ENCODE measurements at regions not wholly inside any gene's neighbourhood (a gene's known extent, or its start where the extent isn't known, plus 50 kb on each side); places are given as distances from the start of the nearest gene placed in this dataset.

- TF ChIP-seq CTCF (conservative IDR thresholded peaks at IDR 0.05; ENCODE audit: low read depth in 2 of 2) (no peak), REST (IDR thresholded peaks at IDR 0.05; ENCODE audit: unreplicated experiment) (no peak), ZNF114 (CRISPR knock-in tag; IDR thresholded peaks at IDR 0.05) (no peak)
These were observed 1441.9 kb upstream of the ZEB2 start (continued) for GRCh38 chr2:145961846-145962245.

GRCh38 chr2:145960479-145961163, 1440.7 kb upstream of the ZEB2 start:
- Mint-ChIP-seq H3K36me3 (ENCODE audit: low read depth) (peaks cover 40% of the 10 kb centered on the region), H3K4me3 (no peak overlapping the region), H3K27me3 (ENCODE audit: insufficient read depth, low read depth, poor library complexity) (peaks cover 2% of the 10 kb centered on the region), H3K27ac (no peak overlapping the region), H3K9me3 (peaks cover 40% of the 10 kb centered on the region), H3K4me1 (no peaks in the 10 kb centered on the region; the same call in 2 of the 3 replicates)
- H4K20me1 ChIP-seq (replicated peaks; ENCODE audit: insufficient read depth) = no peaks in the 10 kb centered on the region
- H3K79me2 ChIP-seq (replicated peaks; ENCODE audit: insufficient read depth) = no peaks in the 10 kb centered on the region
- no peak overlapping the region for H3K4me2 ChIP-seq
- TF ChIP-seq POLR2AphosphoS5 (IDR thresholded peaks at IDR 0.05; ENCODE audit: low read depth) (no peak), JUNB (IDR thresholded peaks at IDR 0.05; ENCODE audit: unreplicated experiment) (no peak), ZNF114 (CRISPR knock-in tag; IDR thresholded peaks at IDR 0.05) (no peak), EZH2 (IDR thresholded peaks at IDR 0.05; ENCODE audit: low read depth, unreplicated experiment) (no peak), STAT1 (IDR thresholded peaks at IDR 0.05; ENCODE audit: unreplicated experiment) (no peak), REST (IDR thresholded peaks at IDR 0.05; ENCODE audit: unreplicated experiment) (no peak), EZH2phosphoT487 (IDR thresholded peaks at IDR 0.05; ENCODE audit: unreplicated experiment) (no peak), CTCF (conservative IDR thresholded peaks at IDR 0.05; ENCODE audit: low read depth in 2 of 2) (no peak), ETS1 (IDR thresholded peaks at IDR 0.05) (no peak), ZNF331 (CRISPR knock-in tag; IDR thresholded peaks at IDR 0.05; ENCODE audit: low read depth) (no peak)
- ATAC-seq (no peak), DNase-seq (ENCODE audit: low spot score) (no peak)
- 0 out of 2 replicates have a peak, but pooled peaks cover 2% of the 10 kb centered on the region for H3K36me3 ChIP-seq (ENCODE audit: insufficient read depth)
- H3K4me1 ChIP-seq (ENCODE audit: insufficient read depth) = no peaks in the 10 kb centered on the region
- no peak overlapping the region for H2AFZ ChIP-seq
- no peaks in the 10 kb centered on the region for H3F3A ChIP-seq (replicated peaks; ENCODE audit: low read depth)
- no peaks in the 10 kb centered on the region for H3K27me3 ChIP-seq (ENCODE audit: insufficient read depth)
- no peak overlapping the region for H3K4me3 ChIP-seq
- H3K27ac ChIP-seq (ENCODE audit: low read depth) = no peak overlapping the region
- peaks cover 7% of the 10 kb centered on the region for H3K9me2 ChIP-seq (ENCODE audit: insufficient read depth)

All from GM23338 (cell line).